ENCODE measurements at regions not wholly inside any gene's neighbourhood (a gene's known extent, or its start where the extent isn't known, plus 50 kb on each side); places are given as distances from the start of the nearest gene placed in this dataset.

GRCh38 chr10:131802996-131803395, 97.8 kb upstream of the PPP2R2D start:
- no peak for TF ChIP-seq GATA2 (IDR thresholded peaks at IDR 0.05; ENCODE audit: low read depth, low read length)
- TF ChIP-seq GATA3 (IDR thresholded peaks at IDR 0.05; ENCODE audit: low read depth, low read length), result no peak

Data from SH-SY5Y (cell line).